Body of pancreas (tissue), 4 donors: ENCODE measurements at regions not wholly inside any gene's neighbourhood (a gene's known extent, or its start where the extent isn't known, plus 50 kb on each side); places are given as distances from the start of the nearest gene placed in this dataset.

Source experiments
- ATAC-seq: fragments of 150-250 bp; one replicate; pipeline ENCODE4 v1.9.1; 2016
- DNase-seq, 4 donors: peaks; one replicate each; pipeline ENCODE4 v3.0.0-alpha.2; 2019
- H3K27ac ChIP-seq, 4 donors: fragments of 200-600 bp; sonication (generic); 1 replicate in 3 of 4; 2 replicates in 1 of 4; pipeline versions ENCODE4 v1.5.1 to v1.6.1; 2016 to 2019; ENCODE audit warnings: mild to moderate bottlenecking in 1 of 4, mixed read lengths in 1 of 4, moderate library complexity in 1 of 4
- H3K27me3 ChIP-seq, 2 donors: fragments of 200-600 bp; sonication (generic); one replicate each; pipeline ENCODE4 v1.6.0; 2016; ENCODE audit warnings: mild to moderate bottlenecking in 1 of 2
- H3K36me3 ChIP-seq, 2 donors: fragments of 200-600 bp; sonication (generic); replicated peaks in 1 of 2; 2 replicates each; pipeline ENCODE4 v1.5.1; 2016; ENCODE audit warnings: low read depth in 2 of 2; ENCODE audit not compliant: insufficient read depth in 1 of 2
- H3K4me1 ChIP-seq: fragments of 200-600 bp; sonication (generic); one replicate; pipeline ENCODE4 v1.6.0; 2016
- H3K4me3 ChIP-seq, 2 donors: fragments of 200-600 bp; sonication (generic); 1 replicate in 1 of 2; 2 replicates in 1 of 2; pipeline ENCODE4 v1.5.1; 2016 to 2019
- H3K9me3 ChIP-seq, 3 donors: fragments of 200-600 bp; sonication (generic); 1 replicate in 2 of 3; 2 replicates in 1 of 3; pipeline ENCODE4 v1.5.1; 2016
- CTCF ChIP-seq, 7 experiments: fragments of 450-650 bp in 4 of 7; fragments of 200-600 bp in 3 of 7; sonication (generic) in 3 of 7; IDR thresholded peaks; one replicate each; pipeline ENCODE4 v1.5.1; 2016 to 2019; ENCODE audit warnings: antibody characterized with exemption in 7 of 7
- POLR2A ChIP-seq, 3 donors: fragments of 450-650 bp; IDR thresholded peaks; one replicate each; pipeline ENCODE4 v1.6.1; 2016; ENCODE audit warnings: antibody characterized with exemption in 3 of 3, mild to moderate bottlenecking in 2 of 3
- WGBS, 2 donors: methylation state at CpG; one replicate each; pipeline ENCODE4 v1.1.5; 2017; 5-methylcytosine and 5-hydroxymethylcytosine counted together
- intact Hi-C: fragments of 100-400 bp; cut with DNase I; formaldehyde crosslinking; loops from one replicate; pipeline ENCODE4 v1.15.1; 2023

- H3K9me3 ChIP-seq, result no peaks in the 10 kb centered on the region
- H3K27ac ChIP-seq, result no peak overlapping the region
- ATAC-seq (no peak), DNase-seq (no peak)
- no peaks in the 10 kb centered on the region for H3K4me1 ChIP-seq
- no peaks in the 10 kb centered on the region for H3K36me3 ChIP-seq
- TF ChIP-seq POLR2A (IDR thresholded peaks at IDR 0.05) (no peak), CTCF (IDR thresholded peaks at IDR 0.05) (no peak)
- no peak overlapping the region for H3K4me3 ChIP-seq
- WGBS, 2 donors, result 92 to 93% methylated on average over 3 of the region's 3 CpGs
- intact Hi-C loops, result no loop called here
- H3K27me3 ChIP-seq, result no peaks in the 10 kb centered on the region
These were observed 62.5 kb upstream of the SCIN start for GRCh38 chr7:12508005-12508404.

GRCh38 chr7:12508554-12508953 is 62.0 kb upstream of the SCIN start:
- no peak for DNase-seq
- Histone ChIP-seq H3K4me1 (no peaks in the 10 kb centered on the region), H3K27ac (no peak overlapping the region), H3K36me3 (no peaks in the 10 kb centered on the region), H3K27me3 (no peaks in the 10 kb centered on the region), H3K9me3 (no peaks in the 10 kb centered on the region), H3K4me3 (no peak overlapping the region)
- intact Hi-C loops, result no loop called here
- no peak for ATAC-seq
- WGBS, 2 donors, result 67 to 69% methylated on average over 2 of the region's 2 CpGs
- TF ChIP-seq POLR2A (IDR thresholded peaks at IDR 0.05) (no peak), CTCF (IDR thresholded peaks at IDR 0.05) (no peak)

DNA sequence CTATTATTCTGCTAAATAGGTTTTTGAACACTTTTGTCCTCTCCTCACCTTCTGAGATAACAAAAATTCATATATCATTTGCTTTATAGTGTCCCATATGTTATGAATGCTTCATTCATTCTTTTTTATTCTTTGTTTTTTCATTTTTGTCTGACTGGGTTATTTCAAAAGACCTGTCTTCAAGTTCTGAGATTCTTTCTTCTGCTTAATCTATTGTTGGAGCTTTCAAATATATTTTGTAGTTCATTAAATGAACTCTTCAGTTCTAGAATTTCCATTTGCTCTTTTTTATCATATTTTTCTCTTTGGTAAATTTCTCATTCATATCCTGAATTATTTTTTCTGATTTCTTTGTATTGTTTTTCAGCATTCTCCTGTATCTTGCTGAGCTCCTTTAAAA is 53.1 kb upstream of the SCIN start:
- Histone ChIP-seq H3K4me1 (no peaks in the 10 kb centered on the region), H3K27me3 (no peaks in the 10 kb centered on the region), H3K27ac (no peak overlapping the region), H3K36me3 (no peaks in the 10 kb centered on the region), H3K4me3 (no peak overlapping the region), H3K9me3 (no peaks in the 10 kb centered on the region)
- no peak for ATAC-seq
- DNase-seq, result no peak
- intact Hi-C loops, result no loop called here
- no peak for TF ChIP-seq POLR2A (IDR thresholded peaks at IDR 0.05)

DNA sequence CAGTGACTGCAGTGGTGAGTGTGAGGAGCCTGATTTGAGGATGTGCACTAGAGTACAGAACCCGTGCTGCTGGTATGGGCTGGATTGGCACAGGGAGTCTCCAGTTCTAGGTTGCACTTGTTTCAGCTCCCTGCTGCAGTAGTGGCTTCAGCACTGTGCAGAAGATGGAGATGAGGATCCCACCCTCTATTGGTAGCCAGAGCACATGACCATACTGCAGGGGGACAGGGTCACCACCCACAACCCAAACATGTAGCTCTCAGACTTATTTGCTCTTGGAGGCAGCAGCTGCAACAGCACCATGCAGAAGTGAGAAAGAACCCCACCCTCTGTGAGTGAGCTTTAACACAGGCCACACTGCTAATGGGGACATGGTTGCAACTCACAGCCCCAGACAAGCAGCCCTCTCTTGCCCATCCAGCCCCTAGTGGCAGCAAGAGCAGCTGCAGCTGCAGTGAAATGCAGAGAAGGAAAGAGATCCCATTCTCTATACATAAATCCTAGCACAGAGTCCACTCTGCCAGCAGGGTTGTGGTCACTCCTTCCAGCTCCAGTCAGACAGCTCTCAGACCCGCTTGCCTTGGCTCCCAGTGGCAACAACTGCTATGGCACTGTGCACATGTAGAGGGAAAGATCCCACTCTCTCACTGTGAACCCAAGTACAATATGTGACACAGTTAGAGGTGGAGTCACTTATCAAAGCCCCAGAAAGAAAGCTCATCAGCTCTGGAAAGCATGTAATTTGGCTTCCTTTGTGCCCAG is 51.4 kb upstream of the SCIN start:
- H3K4me1 ChIP-seq, result no peaks in the 10 kb centered on the region
- no peak for TF ChIP-seq POLR2A (IDR thresholded peaks at IDR 0.05)
- TF ChIP-seq CTCF (IDR thresholded peaks at IDR 0.05), result peak in 2 of 7 experiments; percentile 15 to 22
- H3K27ac ChIP-seq, result no peak overlapping the region
- DNase-seq (no peak), ATAC-seq (no peak)
- H3K9me3 ChIP-seq, result no peaks in the 10 kb centered on the region
- no peaks in the 10 kb centered on the region for H3K27me3 ChIP-seq
- H3K4me3 ChIP-seq, result no peak overlapping the region
- intact Hi-C loops, result no loop called here
- 50 to 95% methylated on average over 2 of the region's 2 CpGs for WGBS, 2 donors
- H3K36me3 ChIP-seq, result no peaks in the 10 kb centered on the region

GRCh38 chr7:12519682-12520009 is 50.9 kb upstream of the SCIN start:
- no peak overlapping the region for H3K4me3 ChIP-seq
- no peaks in the 10 kb centered on the region for H3K4me1 ChIP-seq
- H3K27me3 ChIP-seq, result no peaks in the 10 kb centered on the region
- intact Hi-C loops, result no loop called here
- H3K36me3 ChIP-seq, result no peaks in the 10 kb centered on the region
- H3K27ac ChIP-seq, result no peak overlapping the region
- TF ChIP-seq CTCF (IDR thresholded peaks at IDR 0.05), result no peak
- no peak for TF ChIP-seq POLR2A (IDR thresholded peaks at IDR 0.05)
- DNase-seq (no peak), ATAC-seq (no peak)
- WGBS, 2 donors, result 0 to 100% methylated on average over 1 of the region's 1 CpG
- no peaks in the 10 kb centered on the region for H3K9me3 ChIP-seq
